ENCODE measurements at regions not wholly inside any gene's neighbourhood (a gene's known extent, or its start where the extent isn't known, plus 50 kb on each side); places are given as distances from the start of the nearest gene placed in this dataset.

DNA sequence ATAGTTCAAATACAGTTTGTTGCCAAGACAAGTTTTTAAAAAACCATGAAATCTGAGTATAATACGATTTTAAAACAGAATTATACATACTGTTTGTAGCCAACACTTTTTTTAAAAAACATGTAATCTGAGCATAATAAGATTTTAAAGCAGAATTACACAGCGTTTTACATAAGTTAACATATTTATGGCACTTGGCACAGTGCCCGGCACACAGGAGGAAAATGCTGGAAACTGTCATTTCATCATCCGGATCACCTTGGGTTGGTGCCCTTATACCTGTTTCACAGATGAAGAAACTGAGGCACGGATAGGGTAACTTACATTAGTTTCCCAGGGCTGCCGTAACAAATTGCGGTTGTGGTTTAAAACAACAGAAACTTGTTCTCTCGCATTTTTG, 193.0 kb downstream of the BMP7 start:
- H3K9me3 ChIP-seq: peaks cover 8% of the 10 kb centered on the region
- ATAC-seq (no peak), DNase-seq (no peak)
- no peak overlapping the region for H3K4me3 ChIP-seq
- no peak overlapping the region for H3K27ac ChIP-seq
- no peak for TF ChIP-seq CTCF (IDR thresholded peaks at IDR 0.05)
- intact Hi-C loops (cut with DNase I): no loop called here
- H3K36me3 ChIP-seq: no peaks in the 10 kb centered on the region
- no peaks in the 10 kb centered on the region for H3K4me1 ChIP-seq
- peaks cover 50% of the 10 kb centered on the region for H3K27me3 ChIP-seq (ENCODE audit: low read depth)

- no peaks in the 10 kb centered on the region for H3K36me3 ChIP-seq
- no peaks in the 10 kb centered on the region for H3K4me1 ChIP-seq
- H3K4me3 ChIP-seq: no peak overlapping the region
- peak in 1 of 2 donors; percentile 17 for ATAC-seq
- no peak overlapping the region for H3K27ac ChIP-seq
- H3K9me3 ChIP-seq: peaks cover 18% of the 10 kb centered on the region
- no peak for TF ChIP-seq CTCF (IDR thresholded peaks at IDR 0.05)
- DNase-seq: no peak
- intact Hi-C loops (cut with DNase I): no loop called here
- peaks cover 43% of the 10 kb centered on the region for H3K27me3 ChIP-seq (ENCODE audit: low read depth)
Measured at GRCh38 chr20:57074386-57074785, 192.1 kb downstream of the BMP7 start.

DNA sequence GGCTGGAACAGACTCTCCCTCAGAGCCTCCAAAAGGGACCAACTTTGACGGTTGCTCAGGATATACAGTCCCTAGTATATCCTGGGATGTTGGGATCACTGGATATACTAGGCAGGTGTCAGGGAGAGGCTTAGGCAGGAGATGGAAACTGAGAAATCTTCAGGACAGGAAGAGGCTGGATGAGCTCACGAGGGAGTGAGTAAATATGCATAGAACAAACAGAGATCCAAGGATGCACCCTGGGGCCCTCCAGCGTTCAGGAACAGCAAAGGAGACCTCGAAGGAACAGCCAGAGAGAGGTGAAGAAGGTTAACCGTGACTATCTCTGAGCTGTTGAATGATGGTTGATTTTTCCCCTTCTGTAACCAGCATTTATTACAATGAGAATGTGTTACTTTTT, 191.3 kb downstream of the BMP7 start:
- Histone ChIP-seq H3K27ac (no peak overlapping the region), H3K4me1 (no peaks in the 10 kb centered on the region), H3K4me3 (no peak overlapping the region), H3K9me3 (peaks cover 23% of the 10 kb centered on the region), H3K36me3 (no peaks in the 10 kb centered on the region), H3K27me3 (ENCODE audit: low read depth) (peaks cover 35% of the 10 kb centered on the region)
- ATAC-seq: no peak
- TF ChIP-seq CTCF (IDR thresholded peaks at IDR 0.05): no peak
- DNase-seq: no peak
- intact Hi-C loops (cut with DNase I): no loop called here

DNA sequence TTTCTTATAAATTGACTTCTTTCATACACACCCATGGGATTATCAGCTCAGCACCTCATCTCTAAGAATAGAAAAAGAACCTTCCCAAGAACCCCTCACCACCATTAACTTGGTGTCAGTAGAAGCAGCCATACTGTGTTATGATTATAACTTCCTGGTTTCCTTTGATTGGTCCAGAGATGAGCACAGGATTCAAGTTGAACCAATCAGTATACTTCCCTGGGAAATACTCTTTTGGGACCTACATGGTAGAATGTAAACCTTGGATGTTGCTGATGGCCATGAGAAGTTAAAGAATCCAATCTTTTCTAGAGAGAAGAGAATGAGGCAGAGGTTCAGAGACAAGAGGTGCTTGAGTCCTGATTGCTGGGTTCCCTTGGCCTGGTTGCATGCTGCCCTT, 190.8 kb downstream of the BMP7 start:
- Histone ChIP-seq H3K4me3 (no peak overlapping the region), H3K4me1 (no peaks in the 10 kb centered on the region), H3K9me3 (peaks cover 23% of the 10 kb centered on the region), H3K27me3 (ENCODE audit: low read depth) (peaks cover 34% of the 10 kb centered on the region), H3K27ac (no peak overlapping the region), H3K36me3 (no peaks in the 10 kb centered on the region)
- DNase-seq (no peak), ATAC-seq (no peak)
- no peak for TF ChIP-seq CTCF (IDR thresholded peaks at IDR 0.05)
- intact Hi-C loops (cut with DNase I): no loop called here

- TF ChIP-seq CTCF (IDR thresholded peaks at IDR 0.05): no peak
- no peaks in the 10 kb centered on the region for H3K4me1 ChIP-seq
- peaks cover 29% of the 10 kb centered on the region for H3K27me3 ChIP-seq (ENCODE audit: low read depth)
- ATAC-seq (no peak), DNase-seq (no peak)
- peaks cover 23% of the 10 kb centered on the region for H3K9me3 ChIP-seq
- no peak overlapping the region for H3K4me3 ChIP-seq
- no peaks in the 10 kb centered on the region for H3K36me3 ChIP-seq
- intact Hi-C loops (cut with DNase I): no loop called here
- no peak overlapping the region for H3K27ac ChIP-seq
Measured at GRCh38 chr20:57076152-57076652, 190.2 kb downstream of the BMP7 start.

GRCh38 chr20:57076951-57077350, 189.5 kb downstream of the BMP7 start:
- Histone ChIP-seq H3K27me3 (ENCODE audit: low read depth) (peaks cover 22% of the 10 kb centered on the region), H3K27ac (no peak overlapping the region), H3K4me3 (no peak overlapping the region), H3K4me1 (no peaks in the 10 kb centered on the region), H3K9me3 (peaks cover 23% of the 10 kb centered on the region), H3K36me3 (no peaks in the 10 kb centered on the region)
- ATAC-seq (no peak), DNase-seq (no peak)
- intact Hi-C loops (cut with DNase I): no loop called here
- TF ChIP-seq CTCF (IDR thresholded peaks at IDR 0.05): no peak

Measured in lower lobe of right lung (tissue), 2 donors.